Retinal pigment epithelial cell (primary cell): ENCODE measurements at regions not wholly inside any gene's neighbourhood (a gene's known extent, or its start where the extent isn't known, plus 50 kb on each side); places are given as distances from the start of the nearest gene placed in this dataset.
"Not testable (repeated sequence)": the region's sequence is repeated elsewhere in the genome, so short reads cannot be mapped to it uniquely, and the experiment has no call there.

Source experiments
- DNase-seq: peaks from one replicate; pipeline ENCODE4 v3.0.0-alpha.2; 2010; ENCODE audit warnings: low read depth
- H3K4me3 ChIP-seq: 2 replicates; pipeline ENCODE4 v1.5.1; 2011; ENCODE audit warnings: mild to moderate bottlenecking, low read length, control low read depth, moderate library complexity
- CTCF ChIP-seq: conservative IDR thresholded peaks from 2 replicates; pipeline ENCODE4 v1.5.1; 2011; ENCODE audit warnings: low read depth, low read length, control low read depth, inconsistent platforms

GRCh38 chr17:27109346-27109745 is 184.6 kb upstream of the WSB1 start:
- no peak for DNase-seq
- no peak overlapping the region for H3K4me3 ChIP-seq
- no peak for TF ChIP-seq CTCF

GRCh38 chr17:27153005-27153404 is 140.9 kb upstream of the WSB1 start:
- DNase-seq, result no peak
- no peak for TF ChIP-seq CTCF
- H3K4me3 ChIP-seq, result no peak overlapping the region

- no peak for TF ChIP-seq CTCF
- H3K4me3 ChIP-seq, result no peak overlapping the region
- no peak for DNase-seq
Observed at GRCh38 chr17:27155866-27156265, 138.0 kb upstream of the WSB1 start.

- no peak for TF ChIP-seq CTCF
- H3K4me3 ChIP-seq, result no peak overlapping the region
- DNase-seq, result no peak
Observed at GRCh38 chr17:27157297-27157696, 136.6 kb upstream of the WSB1 start.

DNA sequence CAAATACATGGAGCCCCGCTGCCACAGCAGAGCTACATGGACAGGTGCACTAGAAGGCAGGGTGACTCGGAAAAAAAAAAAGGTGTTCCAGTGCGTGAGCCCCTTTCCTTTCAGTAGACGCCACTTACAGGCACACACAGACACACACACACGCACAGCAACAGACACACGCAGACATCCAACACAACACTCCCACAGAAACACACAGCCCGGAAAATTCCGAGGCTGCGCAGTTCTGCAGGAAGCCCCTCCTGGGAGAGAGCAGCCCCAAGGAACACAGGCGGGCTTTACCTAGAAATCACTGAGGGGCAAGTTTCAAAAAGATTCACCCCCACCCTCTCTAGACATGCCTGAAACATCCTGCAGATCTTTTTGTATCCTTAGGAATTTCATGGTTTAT is 136.0 kb upstream of the WSB1 start:
- no peak overlapping the region for H3K4me3 ChIP-seq
- DNase-seq, result no peak
- no peak for TF ChIP-seq CTCF

GRCh38 chr17:27158382-27158781 is 135.5 kb upstream of the WSB1 start:
- DNase-seq, result no peak
- H3K4me3 ChIP-seq, result no peak overlapping the region
- no peak for TF ChIP-seq CTCF

DNA sequence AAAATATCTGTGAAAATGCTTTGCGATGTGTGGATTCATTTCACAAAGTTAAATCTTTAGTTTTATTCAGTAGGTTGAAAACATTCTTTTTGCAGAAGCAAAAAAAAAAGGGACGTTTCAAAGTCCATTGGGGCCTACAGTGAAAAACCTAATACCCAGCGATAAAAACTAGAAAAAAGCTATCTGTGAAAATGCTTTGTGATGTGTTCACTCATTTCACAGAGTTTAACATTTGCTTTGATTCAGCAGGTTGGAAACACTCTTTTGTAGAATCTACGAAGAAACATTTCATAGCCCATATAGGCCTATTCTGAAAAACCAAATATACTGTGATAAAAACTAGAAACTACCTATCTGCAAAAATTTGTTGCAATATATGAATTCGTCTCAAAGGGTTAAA is 113.6 kb upstream of the WSB1 start:
- no peak for DNase-seq
- TF ChIP-seq CTCF, result no peak
- no peak overlapping the region for H3K4me3 ChIP-seq

DNA sequence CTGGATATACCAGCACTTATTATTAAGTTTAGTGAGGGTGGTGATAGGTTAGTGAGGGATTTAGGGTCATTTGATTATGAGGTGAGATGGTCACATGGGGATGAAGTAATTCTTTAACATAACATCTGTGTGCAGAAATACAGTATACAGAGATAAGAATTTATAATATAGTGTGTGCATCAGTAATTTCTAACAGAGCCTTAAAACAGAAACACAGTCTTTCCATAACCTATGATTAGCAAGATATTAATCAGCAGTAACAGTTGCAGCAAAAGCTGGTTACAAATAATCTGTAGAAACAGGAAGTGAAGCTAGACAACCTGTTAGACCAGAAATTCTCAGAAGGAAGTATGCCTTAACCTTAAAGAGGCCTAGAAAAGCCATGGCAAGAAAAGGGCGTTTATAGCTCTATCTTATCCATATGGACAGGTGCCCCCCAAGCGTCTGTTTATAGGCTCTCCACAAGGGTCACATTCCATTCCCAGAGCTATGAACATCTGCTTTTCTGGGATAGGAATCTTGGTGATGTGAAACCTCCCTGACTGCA is 112.5 kb upstream of the WSB1 start:
- H3K4me3 ChIP-seq, DNase-seq: not testable (repeated sequence)
